Activated CD8-positive, alpha-beta memory T cell treated with anti-CD3 and anti-CD28 coated beads for 1 hour (primary cell): ENCODE measurements at regions not wholly inside any gene's neighbourhood (a gene's known extent, or its start where the extent isn't known, plus 50 kb on each side); places are given as distances from the start of the nearest gene placed in this dataset.
"Not testable (repeated sequence)": the region's sequence is repeated elsewhere in the genome, so short reads cannot be mapped to it uniquely, and the experiment has no call there.

Source experiments
- DNase-seq, 2 donors: peaks; one replicate each; pipeline ENCODE4 v3.0.0-alpha.2; 2020; ENCODE audit warnings: low read depth in 1 of 2; ENCODE audit errors: extremely low read depth in 1 of 2

DNA sequence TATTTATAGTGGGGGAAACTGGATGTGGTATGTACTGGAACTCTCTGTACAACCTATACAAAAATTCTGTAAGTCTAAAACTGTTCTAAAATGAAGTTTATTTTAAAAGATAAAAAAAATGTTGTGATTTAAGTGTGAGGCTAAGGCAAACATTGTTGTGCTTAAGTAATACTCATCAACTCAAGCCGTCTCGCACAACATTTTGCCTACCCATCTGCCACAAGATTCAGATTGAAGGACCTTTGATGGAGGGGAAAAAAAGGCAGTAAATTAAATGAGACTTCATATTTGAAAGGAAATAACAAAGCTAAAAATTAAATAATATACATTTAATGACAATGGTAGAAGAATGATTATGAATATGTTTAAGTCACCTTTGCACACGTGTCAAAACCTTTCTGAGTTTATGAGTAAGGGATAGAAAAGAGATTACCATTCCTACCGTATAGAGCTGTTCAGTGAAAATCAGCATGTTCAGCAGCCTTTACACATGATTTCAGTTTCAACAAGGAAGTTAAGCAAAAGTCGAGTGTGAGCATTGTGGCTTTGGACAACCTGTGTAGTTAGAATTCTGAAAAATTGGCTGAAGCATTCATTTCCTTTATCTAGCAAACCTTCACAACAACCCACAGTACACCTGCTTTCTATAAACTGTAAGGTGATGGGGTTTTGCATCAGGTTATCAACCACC lies 499.3 kb downstream of the IRS1 start:
- no peak for DNase-seq

- no peak for DNase-seq
These were observed 499.8 kb downstream of the IRS1 start for GRCh38 chr2:226299771-226300170.

GRCh38 chr2:226295681-226296080 lies 503.9 kb downstream of the IRS1 start:
- DNase-seq, result no peak

DNA sequence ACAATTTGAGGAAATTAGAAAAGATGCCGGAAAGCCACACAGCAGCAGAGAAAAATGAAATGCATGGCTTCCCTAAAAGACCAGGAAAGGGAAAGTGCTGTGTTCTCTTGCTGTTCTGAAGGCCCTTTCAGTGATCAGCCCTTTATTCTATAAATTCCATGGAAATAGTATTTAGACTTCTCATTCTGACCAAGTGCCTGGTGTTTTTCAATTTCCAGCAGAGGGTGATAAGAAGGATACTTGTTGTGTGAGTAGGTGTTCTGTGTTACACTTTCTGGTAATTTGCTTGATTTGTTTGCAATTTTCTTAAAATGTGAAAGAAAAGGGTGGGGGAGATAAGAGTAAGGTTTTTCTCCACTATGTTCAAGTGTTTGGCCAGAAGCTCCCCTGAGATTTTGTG lies 504.5 kb downstream of the IRS1 start:
- DNase-seq, result no peak

DNA sequence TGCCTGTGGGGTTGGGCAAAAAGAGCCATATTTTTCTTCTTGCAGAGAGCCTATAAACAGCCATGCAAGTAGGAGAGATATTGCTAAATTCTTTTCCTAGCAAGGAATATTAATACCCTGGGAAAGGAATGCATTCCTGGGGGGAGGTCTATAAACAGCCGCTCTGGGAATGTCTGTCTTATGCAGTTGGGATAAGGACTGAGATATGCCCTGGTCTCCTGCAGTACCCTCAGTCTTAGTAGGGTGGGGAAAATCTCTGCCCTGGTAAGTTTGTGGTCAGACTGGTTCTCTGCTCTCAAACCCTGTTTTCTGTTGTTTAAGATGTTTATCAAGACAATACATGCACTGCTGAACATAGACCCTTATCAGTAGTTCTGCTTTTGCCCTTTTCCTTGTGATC lies 508.3 kb downstream of the IRS1 start:
- DNase-seq, result not testable (repeated sequence)

DNA sequence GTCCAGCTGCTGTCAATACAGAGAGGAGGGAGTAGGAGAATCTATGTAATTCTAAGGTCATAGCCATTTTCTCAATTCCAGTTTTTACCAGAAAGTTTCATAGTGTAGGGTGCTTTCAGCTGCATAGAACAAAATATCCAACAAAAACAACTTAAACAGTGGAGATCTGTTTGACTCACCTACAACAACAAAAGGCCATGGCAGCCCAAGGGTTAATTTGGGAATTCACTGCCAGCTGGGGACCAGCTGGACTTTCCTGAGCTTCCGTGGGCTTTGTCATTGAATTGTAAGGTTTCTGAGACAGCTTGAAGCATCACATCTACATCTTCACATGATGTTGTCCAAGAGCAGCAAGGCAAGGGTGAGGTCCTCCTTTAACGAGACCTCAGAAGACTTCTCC lies 512.7 kb downstream of the IRS1 start:
- DNase-seq, result no peak

- DNase-seq, result no peak
These were observed 515.8 kb downstream of the IRS1 start for GRCh38 chr2:226283796-226284195.

DNA sequence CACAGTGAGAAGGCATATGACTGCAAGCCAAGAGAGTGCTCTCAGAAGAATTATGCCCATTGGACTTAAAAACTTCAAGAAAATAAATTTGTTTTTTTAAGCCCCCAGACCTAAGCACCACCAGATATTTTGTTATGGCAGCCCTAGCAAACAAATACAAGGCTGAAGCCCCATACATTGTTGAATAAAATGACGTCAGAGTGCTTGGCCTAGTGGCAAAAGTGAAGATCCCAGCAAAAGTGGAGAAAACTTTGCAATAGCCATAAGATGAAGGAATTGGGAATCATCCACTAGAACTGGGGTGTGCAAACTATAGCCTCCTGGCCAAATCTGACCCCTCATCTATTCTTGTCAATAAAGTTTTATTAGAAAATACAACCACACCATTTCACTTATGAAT lies 517.5 kb downstream of the IRS1 start:
- no peak for DNase-seq

DNA sequence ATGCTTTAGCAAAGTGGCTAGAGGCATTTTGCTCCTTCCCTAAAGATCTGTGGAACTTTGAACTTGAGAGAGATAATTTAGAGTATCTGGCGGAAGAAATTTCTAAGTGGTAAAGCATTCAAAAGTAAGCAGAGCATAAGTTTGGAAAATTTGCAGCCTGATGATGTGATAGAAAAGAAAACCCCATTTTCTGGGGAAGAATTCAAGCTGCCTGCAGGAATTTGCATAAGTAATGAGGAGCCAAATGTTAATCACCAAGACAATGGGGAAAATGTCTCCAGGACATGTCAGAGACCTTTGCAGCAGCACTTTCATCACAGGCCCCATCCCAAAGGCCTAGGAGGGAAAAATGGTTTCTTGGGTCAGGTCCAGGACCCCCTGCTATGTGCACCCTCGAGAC lies 519.5 kb downstream of the IRS1 start:
- not testable (repeated sequence) for DNase-seq

DNA sequence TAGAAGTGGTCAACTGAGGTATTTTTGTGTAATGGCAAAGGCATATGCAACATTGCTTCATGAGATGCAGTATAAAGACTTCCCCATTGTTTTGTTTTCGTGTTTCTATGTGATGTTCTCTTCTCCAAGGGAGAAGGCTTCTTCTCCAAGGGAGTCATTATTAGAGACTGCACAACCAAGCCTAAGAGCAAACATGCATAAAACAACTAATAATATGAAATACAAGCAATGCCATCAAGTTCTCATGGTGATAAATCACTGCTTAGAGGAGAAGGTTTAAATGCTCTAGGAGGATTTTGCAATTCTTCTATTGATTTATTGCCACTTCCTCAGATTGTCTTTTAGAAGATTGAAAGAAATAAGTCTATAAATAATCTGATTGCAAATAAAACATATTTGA lies 524.4 kb downstream of the IRS1 start:
- DNase-seq, result no peak

DNA sequence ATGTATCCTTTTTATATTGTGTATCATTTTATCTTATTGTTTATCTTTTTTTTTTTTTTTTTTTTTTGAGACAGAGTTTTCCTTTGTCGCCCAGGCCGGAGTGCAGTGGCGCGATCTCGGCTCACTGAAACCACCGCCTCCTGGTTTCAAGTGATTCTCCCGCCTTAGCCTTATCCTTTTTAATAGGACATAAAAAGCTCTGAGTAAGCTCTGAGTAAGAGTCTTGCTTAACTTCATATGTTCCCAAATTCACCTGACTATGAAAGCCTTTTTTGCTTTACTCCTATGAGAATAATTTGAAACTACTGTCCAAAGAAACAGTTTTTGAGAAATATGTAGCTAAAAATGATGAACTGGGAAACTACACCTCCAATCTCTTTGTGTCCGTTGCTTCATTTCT lies 525.5 kb downstream of the IRS1 start:
- no peak for DNase-seq

DNA sequence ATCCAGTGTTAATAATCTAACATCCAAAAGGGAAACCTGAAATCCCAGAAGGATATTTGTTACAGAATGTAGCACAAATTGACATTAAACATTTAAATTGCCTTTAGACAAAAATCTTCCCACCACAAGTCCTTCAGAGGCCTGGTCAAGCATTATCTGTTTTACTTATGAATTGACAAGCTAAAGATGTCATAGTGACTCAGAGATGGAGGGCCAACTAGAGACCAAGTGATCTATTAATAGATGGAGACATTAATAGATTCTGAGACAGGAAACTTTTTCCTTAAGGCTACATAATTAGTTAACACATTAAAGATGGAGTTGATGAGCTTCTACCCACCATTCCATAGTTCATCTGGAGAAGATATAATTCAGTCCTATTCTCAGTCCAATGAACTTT lies 526.2 kb downstream of the IRS1 start:
- DNase-seq, result no peak

GRCh38 chr2:226272435-226272834 lies 527.2 kb downstream of the IRS1 start:
- DNase-seq, result no peak

- DNase-seq, result no peak
These were observed 529.1 kb downstream of the IRS1 start for GRCh38 chr2:226270285-226271058.

DNA sequence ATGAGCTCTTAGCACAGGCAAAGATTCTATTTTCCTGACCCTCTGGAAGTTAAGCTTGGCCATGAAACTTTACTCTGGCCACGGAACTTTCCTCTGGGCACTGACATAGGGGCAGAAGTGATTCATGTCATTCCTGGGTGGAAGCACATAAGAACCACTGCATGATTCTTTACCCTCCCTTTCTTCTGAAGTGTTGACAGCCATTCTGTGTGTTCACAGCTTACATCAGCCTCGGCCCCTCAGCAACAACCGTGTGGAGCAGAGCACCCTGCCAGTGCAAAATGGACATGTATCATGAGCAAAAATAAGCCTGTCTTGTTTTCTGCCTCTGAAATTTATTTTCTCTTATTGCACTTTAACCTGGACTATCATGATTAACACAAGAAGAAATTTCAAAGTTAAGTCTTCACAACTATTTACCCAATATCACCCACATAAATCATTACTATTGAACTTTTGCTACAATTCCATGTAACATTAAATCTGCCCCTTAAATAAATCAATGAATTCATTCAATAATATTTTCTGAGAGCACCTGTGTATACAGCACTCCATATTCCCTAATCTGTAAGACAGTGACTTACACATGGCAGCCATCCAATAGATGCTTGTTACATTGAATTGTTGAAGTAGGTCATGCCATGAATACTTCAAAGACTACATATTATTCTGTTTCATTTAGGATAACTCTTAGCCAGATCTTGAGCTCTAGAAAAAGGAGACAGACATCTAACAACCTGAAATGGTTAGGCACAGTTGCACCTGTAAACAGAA lies 531.9 kb downstream of the IRS1 start:
- no peak for DNase-seq

DNA sequence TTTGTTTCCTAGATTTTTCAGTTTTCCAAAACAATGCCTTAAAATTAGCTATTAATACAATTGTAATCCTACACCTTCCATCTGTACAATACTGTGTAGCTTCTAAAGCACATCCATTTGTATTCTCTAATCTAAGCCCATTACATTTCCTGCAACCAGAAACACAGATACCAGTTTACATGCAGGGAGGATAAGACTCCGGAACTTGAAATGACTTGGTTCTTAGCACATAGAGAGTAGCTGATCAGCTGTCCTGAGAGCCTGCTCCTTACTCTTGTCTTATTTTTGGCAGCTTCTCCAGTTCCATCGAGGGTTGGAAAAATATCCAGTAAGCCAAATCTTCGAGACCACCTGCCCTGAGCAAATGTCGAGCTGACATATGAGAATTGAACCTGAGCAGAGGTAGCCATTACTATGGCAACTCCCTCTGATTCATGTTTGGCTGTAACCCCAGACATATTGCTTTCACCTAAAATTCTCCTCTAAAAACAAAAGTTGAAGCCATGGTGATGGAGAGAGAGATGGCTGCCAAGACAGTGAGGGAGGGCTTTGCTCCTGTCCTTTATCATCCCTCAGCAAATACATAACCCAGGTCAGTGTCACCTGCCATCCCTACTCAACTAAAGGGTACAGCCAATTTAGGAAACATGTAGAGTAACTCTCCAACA lies 542.8 kb downstream of the IRS1 start:
- no peak for DNase-seq

- DNase-seq, result no peak
These were observed 543.4 kb downstream of the IRS1 start for GRCh38 chr2:226256237-226256636.

DNA sequence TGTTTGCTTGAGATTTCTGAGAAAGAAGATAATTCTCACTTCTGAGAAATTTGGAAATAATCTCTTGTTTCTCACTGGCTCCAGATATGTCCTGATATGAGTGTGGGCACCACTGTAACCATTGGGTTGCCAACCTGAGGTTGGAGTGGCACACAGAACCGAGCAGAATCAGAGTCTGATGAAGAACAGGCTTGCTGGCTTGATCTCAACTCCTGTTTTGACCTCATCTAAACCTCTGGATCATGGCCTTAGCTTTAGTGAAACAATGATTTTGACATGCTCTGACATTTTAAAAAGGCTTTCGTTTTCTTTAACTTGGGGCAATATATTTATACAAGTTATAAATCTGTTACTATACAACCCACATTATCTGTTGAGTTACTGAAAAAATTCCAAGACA lies 548.0 kb downstream of the IRS1 start:
- DNase-seq, result no peak

- DNase-seq, result no peak
These were observed 552.0 kb downstream of the IRS1 start for GRCh38 chr2:226247289-226248275.

DNA sequence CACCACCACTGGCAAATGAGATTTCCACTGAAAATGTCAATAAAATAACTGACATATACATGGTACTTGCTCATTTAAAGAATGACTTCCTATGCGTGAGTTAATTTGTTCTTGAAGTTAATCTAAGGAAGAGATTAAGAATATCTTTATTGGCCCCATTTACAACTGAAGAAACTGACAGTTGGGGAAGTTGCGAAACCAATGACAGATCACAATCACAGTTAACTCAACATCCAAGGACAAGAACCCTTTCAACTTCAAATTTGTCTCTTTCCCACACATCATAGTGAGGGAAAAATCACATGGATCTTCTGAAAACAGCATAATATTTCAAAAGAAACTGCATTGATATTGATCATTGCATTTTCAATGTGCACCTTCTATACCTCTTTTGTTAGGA lies 565.4 kb downstream of the IRS1 start:
- no peak for DNase-seq
